ENCODE measurements at regions not wholly inside any gene's neighbourhood (a gene's known extent, or its start where the extent isn't known, plus 50 kb on each side); places are given as distances from the start of the nearest gene placed in this dataset.

- Histone ChIP-seq H3K36me3 (ENCODE audit: control insufficient read depth, insufficient read depth, low read length) (no peaks in the 10 kb centered on the region), H3K4me1 (no peaks in the 10 kb centered on the region), H3K9ac (no peak overlapping the region), H3K27me3 (ENCODE audit: control insufficient read depth, insufficient read depth, low read length) (no peaks in the 10 kb centered on the region), H3K27ac (no peak overlapping the region), H3K4me3 (ENCODE audit: low read depth, low read length) (no peak overlapping the region), H3K79me2 (no peaks in the 10 kb centered on the region), H2AFZ (no peak overlapping the region), H3K4me2 (ENCODE audit: low read length) (no peak overlapping the region), H3K9me3 (ENCODE audit: control insufficient read depth, low read length) (no peaks in the 10 kb centered on the region)
- no peak for TF ChIP-seq CTCF (IDR thresholded peaks at IDR 0.05)
Measured at GRCh38 chr14:98949051-98949450, 322.9 kb downstream of the BCL11B start.

- H3K79me2 ChIP-seq = no peaks in the 10 kb centered on the region
- no peak overlapping the region for H2AFZ ChIP-seq
- no peak overlapping the region for H3K4me2 ChIP-seq (ENCODE audit: low read length)
- no peak overlapping the region for H3K27ac ChIP-seq
- TF ChIP-seq CTCF (IDR thresholded peaks at IDR 0.05) = no peak
- no peaks in the 10 kb centered on the region for H3K4me1 ChIP-seq
- H3K4me3 ChIP-seq (ENCODE audit: low read depth, low read length) = no peak overlapping the region
- H3K27me3 ChIP-seq (ENCODE audit: control insufficient read depth, insufficient read depth, low read length) = no peaks in the 10 kb centered on the region
- no peaks in the 10 kb centered on the region for H3K9me3 ChIP-seq (ENCODE audit: control insufficient read depth, low read length)
- H3K9ac ChIP-seq = no peak overlapping the region
- H3K36me3 ChIP-seq (ENCODE audit: control insufficient read depth, insufficient read depth, low read length) = no peaks in the 10 kb centered on the region
Measured at GRCh38 chr14:98949481-98950135, 322.4 kb downstream of the BCL11B start.

- Histone ChIP-seq H2AFZ (no peak overlapping the region), H3K27ac (no peak overlapping the region), H3K27me3 (ENCODE audit: control insufficient read depth, insufficient read depth, low read length) (no peaks in the 10 kb centered on the region), H3K4me3 (ENCODE audit: low read depth, low read length) (no peak overlapping the region), H3K4me2 (ENCODE audit: low read length) (no peak overlapping the region), H3K9ac (no peak overlapping the region), H3K36me3 (ENCODE audit: control insufficient read depth, insufficient read depth, low read length) (no peaks in the 10 kb centered on the region), H3K79me2 (no peaks in the 10 kb centered on the region), H3K9me3 (ENCODE audit: control insufficient read depth, low read length) (no peaks in the 10 kb centered on the region), H3K4me1 (no peaks in the 10 kb centered on the region)
- TF ChIP-seq CTCF (IDR thresholded peaks at IDR 0.05) = no peak
Measured at GRCh38 chr14:98950353-98950895, 321.6 kb downstream of the BCL11B start.

GRCh38 chr14:98951031-98951430 is 321.0 kb downstream of the BCL11B start:
- TF ChIP-seq CTCF (IDR thresholded peaks at IDR 0.05) = no peak
- no peak overlapping the region for H3K27ac ChIP-seq
- no peaks in the 10 kb centered on the region for H3K4me1 ChIP-seq
- no peak overlapping the region for H3K4me3 ChIP-seq (ENCODE audit: low read depth, low read length)
- H2AFZ ChIP-seq = no peak overlapping the region
- H3K4me2 ChIP-seq (ENCODE audit: low read length) = no peak overlapping the region
- no peaks in the 10 kb centered on the region for H3K36me3 ChIP-seq (ENCODE audit: control insufficient read depth, insufficient read depth, low read length)
- no peak overlapping the region for H3K9ac ChIP-seq
- no peaks in the 10 kb centered on the region for H3K9me3 ChIP-seq (ENCODE audit: control insufficient read depth, low read length)
- no peaks in the 10 kb centered on the region for H3K79me2 ChIP-seq
- no peaks in the 10 kb centered on the region for H3K27me3 ChIP-seq (ENCODE audit: control insufficient read depth, insufficient read depth, low read length)
